ENCODE measurements at regions not wholly inside any gene's neighbourhood (a gene's known extent, or its start where the extent isn't known, plus 50 kb on each side); places are given as distances from the start of the nearest gene placed in this dataset.
"Not testable (repeated sequence)": the region's sequence is repeated elsewhere in the genome, so short reads cannot be mapped to it uniquely, and the experiment has no call there.

DNA sequence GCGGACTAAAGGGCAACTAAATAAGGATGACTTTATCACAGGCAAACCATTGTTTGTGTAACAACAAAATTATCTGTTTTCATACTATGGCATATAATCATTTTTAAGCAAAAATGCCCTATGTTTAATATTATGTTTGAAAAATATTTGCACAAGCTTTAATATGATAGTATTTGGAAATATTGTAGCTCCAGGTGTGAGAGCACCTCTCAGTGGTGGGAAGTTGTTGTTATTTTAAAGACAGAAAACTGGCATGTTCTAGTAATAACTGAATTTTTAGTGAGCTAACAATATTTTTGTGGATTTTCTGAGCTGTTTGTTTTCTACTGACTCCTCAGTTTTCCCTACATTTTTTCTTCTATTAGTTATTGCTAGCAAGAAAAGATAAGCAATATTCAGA, 578.8 kb downstream of the KCNT2 start:
- DNase-seq (ENCODE audit: low spot score), result no peak
- Histone ChIP-seq H3K9ac (no peak overlapping the region), H4K20me1 (ENCODE audit: low read depth) (no peaks in the 10 kb centered on the region), H3K27ac (no peak overlapping the region), H2AFZ (replicated peaks) (no peak overlapping the region), H3K79me2 (ENCODE audit: low read depth) (no peaks in the 10 kb centered on the region), H3K4me2 (no peak overlapping the region), H3K36me3 (no peaks in the 10 kb centered on the region), H3K4me1 (peaks cover 19% of the 10 kb centered on the region), H3F3A (ENCODE audit: low read depth) (peaks cover 11% of the 10 kb centered on the region), H3K9me3 (ENCODE audit: low read depth) (no peaks in the 10 kb centered on the region), H3K4me3 (no peak overlapping the region), H3K27me3 (no peaks in the 10 kb centered on the region)
- TF ChIP-seq CTCF (IDR thresholded peaks at IDR 0.05), result no peak
- TF ChIP-seq EZH2 (IDR thresholded peaks at IDR 0.05), result no peak
- no peak for TF ChIP-seq EZH2phosphoT487 (IDR thresholded peaks at IDR 0.05)
- Mint-ChIP-seq H3K36me3 (no peaks in the 10 kb centered on the region), H3K27me3 (ENCODE audit: insufficient read depth, low read depth) (peaks cover 2% of the 10 kb centered on the region), H3K27ac (no peak overlapping the region), H3K4me3 (no peak overlapping the region), H3K9me3 (no peaks in the 10 kb centered on the region), H3K4me1 (peaks cover 16% of the 10 kb centered on the region)

- no peaks in the 10 kb centered on the region for H3K79me2 ChIP-seq (ENCODE audit: low read depth)
- H3K4me3 ChIP-seq, result no peak overlapping the region
- TF ChIP-seq EZH2 (IDR thresholded peaks at IDR 0.05), result no peak
- TF ChIP-seq CTCF (IDR thresholded peaks at IDR 0.05), result no peak
- no peak for TF ChIP-seq EZH2phosphoT487 (IDR thresholded peaks at IDR 0.05)
- H4K20me1 ChIP-seq (ENCODE audit: low read depth), result no peaks in the 10 kb centered on the region
- H3K9ac ChIP-seq, result no peak overlapping the region
- no peak overlapping the region for H3K27ac ChIP-seq
- H3F3A ChIP-seq (ENCODE audit: low read depth), result no peaks in the 10 kb centered on the region
- H3K27me3 Mint-ChIP-seq (ENCODE audit: insufficient read depth, low read depth), result peaks cover 2% of the 10 kb centered on the region
- no peaks in the 10 kb centered on the region for H3K27me3 ChIP-seq
- H3K4me3 Mint-ChIP-seq, result no peak overlapping the region
- no peak overlapping the region for H3K27ac Mint-ChIP-seq
- H3K4me1 Mint-ChIP-seq, result peaks cover 6% of the 10 kb centered on the region
- peak overlapping the region; percentile 60 for H2AFZ ChIP-seq (replicated peaks)
- no peaks in the 10 kb centered on the region for H3K36me3 ChIP-seq
- H3K36me3 Mint-ChIP-seq, result no peaks in the 10 kb centered on the region
- H3K4me1 ChIP-seq, result peaks cover 4% of the 10 kb centered on the region
- no peak overlapping the region for H3K4me2 ChIP-seq
- no peaks in the 10 kb centered on the region for H3K9me3 ChIP-seq (ENCODE audit: low read depth)
- H3K9me3 Mint-ChIP-seq, result no peaks in the 10 kb centered on the region
- DNase-seq (ENCODE audit: low spot score), result no peak
Measured at GRCh38 chr1:196027127-196027526, 581.1 kb downstream of the KCNT2 start.

- H3K4me3 ChIP-seq, H3K9me3 Mint-ChIP-seq, H3K4me3 Mint-ChIP-seq: not testable (repeated sequence)
Measured at GRCh38 chr1:196021174-196021573, 587.1 kb downstream of the KCNT2 start.

GRCh38 chr1:196009362-196009761, 598.9 kb downstream of the KCNT2 start:
- H2AFZ ChIP-seq (replicated peaks), result no peak overlapping the region
- H3K27ac Mint-ChIP-seq, result no peak overlapping the region

More at GRCh38 chr1:196021174-196021573, 587.1 kb downstream of the KCNT2 start:
- not testable (repeated sequence) for H3K36me3 Mint-ChIP-seq; H3K27me3 Mint-ChIP-seq (ENCODE audit: insufficient read depth, low read depth); H4K20me1 ChIP-seq (ENCODE audit: low read depth); H3K27ac Mint-ChIP-seq; H3K4me1 Mint-ChIP-seq; H3K9ac ChIP-seq; H3K4me1 ChIP-seq; H3K36me3 ChIP-seq; DNase-seq (ENCODE audit: low spot score); H3K79me2 ChIP-seq (ENCODE audit: low read depth); H3K4me2 ChIP-seq; H2AFZ ChIP-seq (replicated peaks); H3K9me3 ChIP-seq (ENCODE audit: low read depth); H3F3A ChIP-seq (ENCODE audit: low read depth); H3K27me3 ChIP-seq; H3K27ac ChIP-seq

More at GRCh38 chr1:196009362-196009761, 598.9 kb downstream of the KCNT2 start:
- Histone ChIP-seq H4K20me1 (ENCODE audit: low read depth) (no peaks in the 10 kb centered on the region), H3K9ac (no peak overlapping the region), H3K79me2 (ENCODE audit: low read depth) (no peaks in the 10 kb centered on the region), H3K4me1 (peaks cover 3% of the 10 kb centered on the region), H3K9me3 (ENCODE audit: low read depth) (no peaks in the 10 kb centered on the region), H3K27ac (no peak overlapping the region), H3K27me3 (no peaks in the 10 kb centered on the region), H3K4me3 (no peak overlapping the region), H3K36me3 (no peaks in the 10 kb centered on the region), H3F3A (ENCODE audit: low read depth) (no peaks in the 10 kb centered on the region), H3K4me2 (no peak overlapping the region)
- no peak for TF ChIP-seq EZH2phosphoT487 (IDR thresholded peaks at IDR 0.05)
- no peak for TF ChIP-seq CTCF (IDR thresholded peaks at IDR 0.05)
- TF ChIP-seq EZH2 (IDR thresholded peaks at IDR 0.05), result no peak
- no peaks in the 10 kb centered on the region for H3K9me3 Mint-ChIP-seq
- H3K36me3 Mint-ChIP-seq, result no peaks in the 10 kb centered on the region
- no peak for DNase-seq (ENCODE audit: low spot score)
- H3K27me3 Mint-ChIP-seq (ENCODE audit: insufficient read depth, low read depth), result no peaks in the 10 kb centered on the region
- peaks cover 3% of the 10 kb centered on the region for H3K4me1 Mint-ChIP-seq
- no peak overlapping the region for H3K4me3 Mint-ChIP-seq

Measured in neural progenitor cell (in vitro differentiated cells).